ENCODE measurements at regions not wholly inside any gene's neighbourhood (a gene's known extent, or its start where the extent isn't known, plus 50 kb on each side); places are given as distances from the start of the nearest gene placed in this dataset.

DNA sequence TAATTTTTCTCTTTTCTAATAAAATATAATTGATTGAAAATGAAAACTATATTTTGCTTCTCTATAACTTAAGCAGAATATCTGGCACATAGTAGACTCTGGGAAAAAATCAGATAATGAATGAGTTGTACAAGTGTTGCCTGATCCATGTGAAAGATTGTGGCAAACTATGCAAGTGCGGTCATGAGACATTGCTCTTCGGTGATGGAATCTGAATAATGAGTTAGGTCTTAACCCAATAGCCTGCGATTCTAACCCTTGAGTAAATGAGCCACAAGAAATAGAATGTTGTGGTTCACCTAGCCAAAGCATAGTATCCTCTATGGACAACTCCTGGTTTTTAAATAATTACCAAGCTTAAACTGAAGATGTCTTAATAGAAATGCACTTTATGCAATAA, 333.7 kb upstream of the LUZP2 start:
- no peaks in the 10 kb centered on the region for H3K27me3 ChIP-seq (ENCODE audit: control insufficient read depth, extremely low read depth, insufficient read depth, low read length)
- no peaks in the 10 kb centered on the region for H3K79me2 ChIP-seq (ENCODE audit: control insufficient read depth, insufficient read depth, low read length)
- H4K20me1 ChIP-seq (ENCODE audit: control insufficient read depth, extremely low read depth, insufficient read depth, low read length), result no peaks in the 10 kb centered on the region
- no peaks in the 10 kb centered on the region for H3K9me3 ChIP-seq (ENCODE audit: control insufficient read depth, low read depth, low read length)
- no peak overlapping the region for H3K27ac ChIP-seq (ENCODE audit: control insufficient read depth, insufficient read depth, low read length)
- H3K4me1 ChIP-seq (ENCODE audit: control insufficient read depth, extremely low read depth, insufficient read depth, low read length), result no peaks in the 10 kb centered on the region
- TF ChIP-seq EZH2 (IDR thresholded peaks at IDR 0.05; ENCODE audit: low read length), result no peak
- TF ChIP-seq, protein P1, sequence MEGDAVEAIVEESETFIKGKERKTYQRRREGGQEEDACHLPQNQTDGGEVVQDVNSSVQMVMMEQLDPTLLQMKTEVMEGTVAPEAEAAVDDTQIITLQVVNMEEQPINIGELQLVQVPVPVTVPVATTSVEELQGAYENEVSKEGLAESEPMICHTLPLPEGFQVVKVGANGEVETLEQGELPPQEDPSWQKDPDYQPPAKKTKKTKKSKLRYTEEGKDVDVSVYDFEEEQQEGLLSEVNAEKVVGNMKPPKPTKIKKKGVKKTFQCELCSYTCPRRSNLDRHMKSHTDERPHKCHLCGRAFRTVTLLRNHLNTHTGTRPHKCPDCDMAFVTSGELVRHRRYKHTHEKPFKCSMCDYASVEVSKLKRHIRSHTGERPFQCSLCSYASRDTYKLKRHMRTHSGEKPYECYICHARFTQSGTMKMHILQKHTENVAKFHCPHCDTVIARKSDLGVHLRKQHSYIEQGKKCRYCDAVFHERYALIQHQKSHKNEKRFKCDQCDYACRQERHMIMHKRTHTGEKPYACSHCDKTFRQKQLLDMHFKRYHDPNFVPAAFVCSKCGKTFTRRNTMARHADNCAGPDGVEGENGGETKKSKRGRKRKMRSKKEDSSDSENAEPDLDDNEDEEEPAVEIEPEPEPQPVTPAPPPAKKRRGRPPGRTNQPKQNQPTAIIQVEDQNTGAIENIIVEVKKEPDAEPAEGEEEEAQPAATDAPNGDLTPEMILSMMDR (optimal IDR thresholded peaks at IDR 0.05 in 1 of 3, IDR thresholded peaks at IDR 0.05 in 1 of 3, conservative IDR thresholded peaks at IDR 0.05 in 1 of 3; ENCODE audit: extremely low read depth in 1 of 3, insufficient read depth in 2 of 3, low read length in 3 of 3), result no peak
- no peaks in the 10 kb centered on the region for H3K36me3 ChIP-seq (ENCODE audit: control insufficient read depth in 2 of 2, extremely low read depth in 1 of 2, insufficient read depth in 2 of 2, low read length in 2 of 2)
- no peaks in the 10 kb centered on the region for H3K9me1 ChIP-seq (ENCODE audit: control insufficient read depth, extremely low read depth, insufficient read depth, low read length)
- FAIRE-seq (no peak), DNase-seq (ENCODE audit: low read depth, low spot score) (no peak)
- H3K4me2 ChIP-seq (ENCODE audit: control insufficient read depth, extremely low read depth, insufficient read depth, low read depth, low read length), result no peak overlapping the region
- dilution Hi-C loops (cut with MboI; ENCODE audit: extremely low pct_ligation_motif_present, low sequenced_read_pairs), result no loop called here
- H2AFZ ChIP-seq (ENCODE audit: control insufficient read depth, low read length), result no peak overlapping the region
- H3K9ac ChIP-seq (ENCODE audit: control insufficient read depth, extremely low read depth, insufficient read depth, low read length), result no peak overlapping the region
- H3K4me3 ChIP-seq (ENCODE audit: control insufficient read depth in 2 of 3, extremely low read depth in 1 of 3, insufficient read depth in 2 of 3, low read depth in 1 of 3, low read length in 3 of 3), result no peak overlapping the region

DNA sequence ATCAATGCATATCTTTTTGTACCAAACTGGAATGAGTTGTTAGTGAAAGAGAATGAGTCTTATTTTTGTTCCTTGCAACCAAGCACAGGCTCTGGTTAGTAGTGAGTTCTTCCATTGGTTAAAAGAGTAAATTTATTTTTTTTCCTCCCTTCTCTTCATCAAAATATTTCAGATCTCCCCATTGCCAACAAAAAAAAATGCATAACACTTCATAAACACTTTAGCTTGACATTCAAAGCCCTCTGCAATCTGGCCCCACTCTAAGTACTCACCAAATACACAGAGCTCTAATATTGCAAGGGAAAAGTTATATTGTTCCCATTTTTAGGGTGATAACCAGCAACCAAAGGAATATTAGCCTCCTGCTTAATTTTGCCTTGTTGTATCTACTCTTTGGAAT, 333.0 kb upstream of the LUZP2 start:
- no peaks in the 10 kb centered on the region for H3K36me3 ChIP-seq (ENCODE audit: control insufficient read depth in 2 of 2, extremely low read depth in 1 of 2, insufficient read depth in 2 of 2, low read length in 2 of 2)
- H3K9ac ChIP-seq (ENCODE audit: control insufficient read depth, extremely low read depth, insufficient read depth, low read length), result no peak overlapping the region
- H3K27ac ChIP-seq (ENCODE audit: control insufficient read depth, insufficient read depth, low read length), result no peak overlapping the region
- H3K9me1 ChIP-seq (ENCODE audit: control insufficient read depth, extremely low read depth, insufficient read depth, low read length), result no peaks in the 10 kb centered on the region
- no peak overlapping the region for H2AFZ ChIP-seq (ENCODE audit: control insufficient read depth, low read length)
- H3K79me2 ChIP-seq (ENCODE audit: control insufficient read depth, insufficient read depth, low read length), result no peaks in the 10 kb centered on the region
- dilution Hi-C loops (cut with MboI; ENCODE audit: extremely low pct_ligation_motif_present, low sequenced_read_pairs), result no loop called here
- FAIRE-seq (no peak), DNase-seq (ENCODE audit: low read depth, low spot score) (no peak)
- no peak overlapping the region for H3K4me2 ChIP-seq (ENCODE audit: control insufficient read depth, extremely low read depth, insufficient read depth, low read depth, low read length)
- H3K9me3 ChIP-seq (ENCODE audit: control insufficient read depth, low read depth, low read length), result no peaks in the 10 kb centered on the region
- H3K27me3 ChIP-seq (ENCODE audit: control insufficient read depth, extremely low read depth, insufficient read depth, low read length), result no peaks in the 10 kb centered on the region
- H3K4me3 ChIP-seq (ENCODE audit: control insufficient read depth in 2 of 3, extremely low read depth in 1 of 3, insufficient read depth in 2 of 3, low read depth in 1 of 3, low read length in 3 of 3), result no peak overlapping the region
- H3K4me1 ChIP-seq (ENCODE audit: control insufficient read depth, extremely low read depth, insufficient read depth, low read length), result no peaks in the 10 kb centered on the region
- H4K20me1 ChIP-seq (ENCODE audit: control insufficient read depth, extremely low read depth, insufficient read depth, low read length), result no peaks in the 10 kb centered on the region
- TF ChIP-seq EZH2 (IDR thresholded peaks at IDR 0.05; ENCODE audit: low read length), result no peak
- TF ChIP-seq, protein P1 (optimal IDR thresholded peaks at IDR 0.05 in 1 of 3, IDR thresholded peaks at IDR 0.05 in 1 of 3, conservative IDR thresholded peaks at IDR 0.05 in 1 of 3; ENCODE audit: extremely low read depth in 1 of 3, insufficient read depth in 2 of 3, low read length in 3 of 3), result no peak
